Activated T-cell treated with anti-CD3 and anti-CD28 coated beads, Interleukin-2, amount 50 U/mL, for 1 hour (primary cell): ENCODE measurements at regions not wholly inside any gene's neighbourhood (a gene's known extent, or its start where the extent isn't known, plus 50 kb on each side); places are given as distances from the start of the nearest gene placed in this dataset.
"Not testable (repeated sequence)": the region's sequence is repeated elsewhere in the genome, so short reads cannot be mapped to it uniquely, and the experiment has no call there.

Experiments
- DNase-seq: peaks from one replicate; pipeline ENCODE4 v3.0.0-alpha.2; 2020

- DNase-seq: no peak
These were observed 172.0 kb downstream of the MC4R start for GRCh38 chr18:60200558-60200957.

- no peak for DNase-seq
These were observed 173.1 kb downstream of the MC4R start for GRCh38 chr18:60199505-60199904.

DNA sequence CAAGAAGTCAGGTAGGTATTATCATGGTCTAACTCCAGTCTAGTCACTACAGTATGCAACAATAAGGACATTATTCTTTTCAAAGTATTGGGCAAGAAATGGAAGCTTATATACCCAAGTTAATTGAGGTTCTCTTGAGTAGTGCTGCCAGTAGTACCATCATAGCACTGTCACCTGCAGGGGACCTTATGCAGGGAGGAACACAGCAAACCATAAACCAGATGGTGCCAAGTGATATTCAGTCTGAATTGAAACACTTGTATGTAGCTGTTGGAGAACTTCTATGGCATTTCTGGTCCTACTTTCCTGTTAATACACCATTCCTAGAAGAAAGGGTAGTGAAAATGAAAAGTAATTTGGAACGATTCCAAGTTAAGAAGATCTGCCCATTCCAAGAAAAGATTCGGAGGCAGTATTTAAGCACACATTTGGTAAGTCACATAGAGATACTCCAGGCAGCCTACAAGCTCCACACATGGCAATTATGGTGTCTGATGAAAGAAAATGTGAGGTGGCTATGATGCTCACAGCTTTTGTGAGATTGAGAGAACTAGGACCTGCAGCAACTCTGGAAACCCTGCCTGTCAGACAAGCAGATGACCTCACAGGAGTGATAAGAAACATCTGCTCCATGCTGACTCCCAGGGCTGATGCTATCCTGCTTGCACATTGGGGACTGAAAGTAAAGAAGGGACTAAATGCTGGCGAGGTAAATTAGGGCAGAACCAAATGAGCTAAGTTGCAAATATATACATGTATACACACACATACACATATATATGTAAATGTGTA, 174.7 kb downstream of the MC4R start:
- no peak for DNase-seq

- DNase-seq: no peak
These were observed 175.6 kb downstream of the MC4R start for GRCh38 chr18:60196836-60197606.

DNA sequence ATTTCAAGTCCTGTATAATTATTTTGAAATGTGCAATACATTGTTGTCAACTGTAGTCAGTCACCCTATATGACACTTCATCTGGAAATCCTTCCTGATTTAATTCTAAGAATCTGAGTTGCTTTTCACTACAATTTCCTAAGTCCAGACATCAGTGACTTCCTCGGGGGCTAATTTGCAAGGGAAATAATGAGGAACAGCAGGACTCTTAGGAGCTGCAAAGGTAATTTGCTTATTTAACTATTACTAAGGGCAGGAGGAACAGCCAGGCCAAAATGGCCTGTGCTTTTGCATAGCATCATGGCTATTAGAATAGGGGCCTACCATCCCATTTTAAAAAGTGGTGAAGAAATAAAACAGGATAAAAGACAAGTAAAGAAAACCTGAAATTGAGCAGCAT, 178.8 kb downstream of the MC4R start:
- DNase-seq: no peak

- no peak for DNase-seq
These were observed 180.6 kb downstream of the MC4R start for GRCh38 chr18:60191926-60192325.

DNA sequence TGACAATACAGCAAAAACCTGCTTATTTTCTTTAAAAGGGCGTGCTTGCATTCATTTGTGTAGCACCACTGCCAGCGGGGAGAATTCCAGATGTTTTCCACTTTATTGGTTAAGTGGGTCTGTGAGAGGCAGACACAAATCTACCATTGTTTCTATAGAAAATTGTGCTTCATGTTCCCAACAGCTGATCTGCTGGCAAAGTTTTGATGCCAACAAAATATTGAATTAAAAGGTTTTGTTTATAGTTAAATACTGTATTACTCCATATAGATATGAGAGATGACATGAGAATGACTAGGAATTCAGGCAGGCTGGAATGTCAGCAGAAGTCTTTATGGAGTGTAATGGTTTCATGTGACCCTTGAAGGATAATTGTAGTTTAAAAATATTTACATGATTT, 182.7 kb downstream of the MC4R start:
- DNase-seq: no peak

- DNase-seq: no peak
These were observed 183.6 kb downstream of the MC4R start for GRCh38 chr18:60188958-60189357.

DNA sequence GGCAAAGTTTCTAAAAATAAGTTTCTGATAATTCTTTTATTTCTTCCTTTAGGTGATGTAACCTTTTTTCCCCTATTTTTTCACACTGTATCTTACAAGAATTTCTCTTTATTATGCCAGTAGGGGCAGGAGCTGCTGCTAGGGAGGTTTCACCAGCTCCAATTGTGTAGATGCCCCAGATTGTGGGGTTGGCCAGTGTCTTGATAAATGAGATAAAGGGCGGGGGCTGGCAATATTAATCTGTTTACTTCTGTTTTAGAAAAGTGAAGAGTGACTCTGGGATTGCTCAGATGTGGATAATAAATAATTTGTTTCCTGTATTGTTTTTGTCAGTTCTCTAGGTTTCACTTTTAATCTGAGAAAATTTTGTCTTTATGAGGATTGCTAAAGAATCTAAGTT, 190.4 kb downstream of the MC4R start:
- no peak for DNase-seq

- DNase-seq: no peak
These were observed 191.9 kb downstream of the MC4R start for GRCh38 chr18:60180671-60181070.

GRCh38 chr18:60178224-60178623, 194.4 kb downstream of the MC4R start:
- DNase-seq: not testable (repeated sequence)

DNA sequence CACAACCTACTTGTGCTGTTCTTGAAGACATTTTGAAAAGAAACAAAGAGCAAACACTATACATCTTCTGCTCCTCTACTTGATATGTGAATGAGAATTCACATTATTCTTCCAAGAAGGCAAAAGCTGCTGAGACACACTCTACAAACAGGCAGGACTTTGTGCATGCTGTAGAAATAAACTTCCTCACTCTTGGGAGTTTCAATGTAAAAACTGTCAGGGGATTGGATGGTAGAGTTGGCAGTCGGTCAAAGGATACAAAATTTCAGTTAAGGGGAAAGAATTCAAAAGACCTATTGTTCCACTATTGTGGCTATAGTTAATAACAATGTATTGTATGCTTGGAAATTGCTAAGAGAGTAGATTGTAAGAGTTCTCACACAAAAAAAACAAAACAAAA, 196.3 kb downstream of the MC4R start:
- no peak for DNase-seq

DNA sequence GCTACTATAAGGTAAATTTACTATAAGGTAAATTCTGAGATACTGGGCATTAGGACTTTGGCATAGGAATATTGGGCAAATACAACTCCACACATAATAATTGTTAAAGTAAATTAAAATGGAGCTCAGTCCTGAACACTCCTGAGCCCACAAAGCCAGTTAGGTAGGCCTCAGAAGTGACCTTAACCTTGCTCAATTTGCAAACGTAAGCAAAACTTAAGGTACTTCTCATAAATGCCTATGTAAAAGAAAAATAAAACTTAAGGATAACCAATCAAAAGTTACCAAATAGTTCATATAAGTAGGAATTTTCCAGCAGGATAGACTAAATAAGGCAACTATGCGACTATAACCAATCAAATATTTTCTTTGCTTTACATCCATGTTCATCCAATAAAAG, 197.7 kb downstream of the MC4R start:
- DNase-seq: no peak

- DNase-seq: no peak
These were observed 200.5 kb downstream of the MC4R start for GRCh38 chr18:60172030-60172429.

DNA sequence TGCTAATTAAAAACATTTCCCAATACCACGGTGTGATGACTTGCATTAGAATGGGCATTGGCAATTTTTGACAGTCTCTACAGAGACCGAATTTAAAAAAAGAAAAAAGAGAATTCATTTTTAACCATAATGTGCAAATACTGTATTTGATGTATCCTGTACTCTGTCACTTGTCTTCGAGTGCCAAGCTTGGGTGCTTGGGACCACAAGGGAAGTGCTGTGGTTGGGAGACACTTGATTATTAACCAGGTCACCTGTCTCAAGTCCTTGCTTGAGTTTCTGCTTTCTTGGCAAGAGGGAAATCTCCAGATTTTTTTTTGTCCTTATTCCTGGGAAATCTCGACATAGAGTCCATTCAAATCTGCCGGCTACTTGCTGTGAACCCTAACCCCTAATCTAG, 209.0 kb downstream of the MC4R start:
- no peak for DNase-seq

GRCh38 chr18:60162388-60162787, 210.2 kb downstream of the MC4R start:
- no peak for DNase-seq

DNA sequence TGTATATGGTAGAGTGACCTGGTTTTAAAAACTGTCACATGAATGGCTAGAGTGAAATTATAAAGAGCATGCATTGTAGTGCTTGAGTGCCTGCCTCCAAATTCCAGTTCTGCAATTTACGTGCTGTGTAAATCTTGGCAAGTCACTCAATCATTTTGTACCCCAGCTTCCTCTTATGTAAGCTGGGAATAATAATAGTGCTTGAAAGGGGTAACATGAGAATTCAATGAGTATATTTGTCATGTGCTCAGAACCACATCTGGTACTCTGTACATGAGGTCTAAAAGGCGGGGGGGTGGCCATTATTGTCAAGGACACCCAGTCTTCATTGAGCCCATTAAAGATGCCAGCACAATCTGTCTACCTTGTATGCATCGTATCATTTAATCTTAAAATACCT, 214.8 kb downstream of the MC4R start:
- DNase-seq: no peak

DNA sequence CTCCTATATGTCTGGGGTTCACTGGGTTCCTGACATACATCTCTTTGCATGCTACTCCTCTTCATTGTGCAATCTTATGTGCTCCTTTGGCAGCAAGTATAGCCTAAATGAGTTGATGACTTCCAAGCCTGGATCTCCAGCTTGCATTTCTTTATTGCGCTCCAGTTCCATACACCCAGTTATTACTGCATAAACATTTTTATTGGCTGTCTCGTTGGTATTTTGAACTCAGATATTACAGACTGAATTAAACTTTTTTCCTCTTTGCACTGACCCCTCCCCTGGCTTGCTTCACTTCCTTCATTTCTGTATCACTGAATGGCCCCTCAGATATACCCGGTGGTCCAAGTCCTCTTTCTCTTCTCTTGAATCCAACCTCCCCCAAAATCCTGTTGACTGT, 219.2 kb downstream of the MC4R start:
- DNase-seq: no peak

DNA sequence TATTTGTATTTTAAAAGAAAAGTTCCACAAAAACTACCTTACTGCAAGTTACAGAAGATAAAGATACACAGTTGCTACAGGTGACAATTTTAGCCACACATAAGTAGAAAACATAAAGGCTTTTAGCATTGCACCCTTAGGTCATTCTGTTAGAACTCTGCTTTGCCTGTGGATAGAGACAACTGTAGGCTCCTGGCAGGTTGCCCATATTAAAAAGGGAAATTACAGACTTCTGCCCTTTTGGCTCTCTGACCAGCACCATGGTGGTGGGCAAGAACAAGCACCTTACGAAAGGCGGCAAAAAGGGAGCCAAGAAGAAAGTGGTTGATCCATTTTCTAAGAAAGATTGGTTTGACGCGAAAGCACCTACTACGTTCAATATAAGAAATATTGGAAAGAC, 223.3 kb downstream of the MC4R start:
- DNase-seq: no peak

DNA sequence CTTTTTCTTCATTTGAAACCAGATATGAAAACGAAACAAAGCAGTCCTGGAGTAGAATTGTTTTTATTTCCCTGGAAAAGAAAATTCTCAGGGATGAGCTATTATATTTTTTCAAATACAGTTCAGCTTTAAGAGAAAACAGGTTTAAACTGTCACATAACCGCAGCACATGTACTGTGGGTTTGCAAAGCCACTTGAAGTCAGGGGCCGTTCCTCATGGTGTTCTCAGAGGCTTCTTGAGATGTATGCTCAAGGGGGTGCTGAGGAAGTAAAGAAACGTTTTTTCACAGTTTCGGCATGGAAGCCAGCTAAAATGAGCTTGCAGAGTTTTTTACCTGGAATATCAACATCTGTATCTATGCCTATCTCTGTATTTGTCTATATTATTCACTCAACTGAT, 225.3 kb downstream of the MC4R start:
- DNase-seq: no peak

- no peak for DNase-seq
These were observed 226.2 kb downstream of the MC4R start for GRCh38 chr18:60146220-60146960.

DNA sequence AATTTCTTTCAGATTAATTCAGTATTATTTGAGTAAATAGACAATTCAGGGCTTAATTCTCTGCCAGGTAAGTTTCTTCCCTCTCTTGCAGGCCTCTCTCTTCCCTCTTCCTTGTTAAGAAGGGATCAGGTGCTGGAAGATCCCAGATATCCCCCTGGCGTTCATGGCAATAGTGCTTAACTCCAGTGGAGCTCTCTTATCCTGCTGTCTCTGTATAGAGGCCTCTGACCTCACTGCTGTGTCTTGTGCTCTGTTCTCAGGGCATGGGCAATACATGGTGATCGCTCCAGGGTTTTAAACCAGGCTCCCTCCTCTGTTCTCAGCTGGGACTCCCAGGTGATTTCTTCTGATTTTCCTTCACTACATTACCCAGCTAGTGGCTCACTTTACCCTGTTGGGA, 226.8 kb downstream of the MC4R start:
- DNase-seq: no peak

- DNase-seq: no peak
These were observed 235.0 kb downstream of the PMAIP1 start for GRCh38 chr18:60134806-60135205.

DNA sequence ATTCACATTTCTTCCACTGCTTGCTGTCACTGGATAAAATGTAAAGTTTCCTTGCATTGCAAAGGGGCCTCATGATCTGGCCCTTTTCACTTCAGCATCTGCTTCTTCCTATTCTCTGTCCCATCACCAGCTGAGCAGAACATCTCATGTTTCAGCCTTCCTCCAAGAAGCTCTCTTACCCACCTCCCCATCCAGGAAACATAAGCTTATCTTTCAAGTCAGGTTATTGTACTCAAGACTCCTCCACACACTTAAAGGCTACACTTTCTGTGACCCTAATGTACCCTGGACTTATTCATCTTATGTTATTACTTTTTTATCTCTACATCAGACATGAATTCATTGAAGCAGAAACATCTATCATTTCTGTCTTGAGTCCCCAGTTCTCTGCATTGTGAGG, 230.5 kb downstream of the PMAIP1 start:
- DNase-seq: no peak
